ENCODE measurements at regions not wholly inside any gene's neighbourhood (a gene's known extent, or its start where the extent isn't known, plus 50 kb on each side); places are given as distances from the start of the nearest gene placed in this dataset.

- DNase-seq: no peak
These were observed 61.9 kb upstream of the CD96 start for GRCh38 chr3:111480091-111480490.

- DNase-seq: no peak
These were observed 60.4 kb upstream of the CD96 start for GRCh38 chr3:111481551-111481950.

- no peak for DNase-seq
These were observed 59.4 kb upstream of the CD96 start for GRCh38 chr3:111482574-111482973.

GRCh38 chr3:111485086-111485485 lies 56.9 kb upstream of the CD96 start:
- DNase-seq: no peak

Data from stimulated activated CD4-positive, alpha-beta T cell treated with anti-CD3 and anti-CD28 coated beads, Interleukin-4, amount 100 ng/mL, for 4 hours (primary cell).